Activated T-cell treated with anti-CD3 and anti-CD28 coated beads for 24 hours (primary cell): ENCODE measurements at regions not wholly inside any gene's neighbourhood (a gene's known extent, or its start where the extent isn't known, plus 50 kb on each side); places are given as distances from the start of the nearest gene placed in this dataset.

ENCODE experiments used
- DNase-seq: peaks from one replicate; pipeline ENCODE4 v3.0.0-alpha.2; 2020; ENCODE audit warnings: low read depth

GRCh38 chr1:193494368-193494767, 308.0 kb upstream of the B3GALT2 start:
- DNase-seq: no peak

- no peak for DNase-seq
Observed at GRCh38 chr1:193489191-193489590, 302.8 kb upstream of the B3GALT2 start.

GRCh38 chr1:193487722-193488121, 301.3 kb upstream of the B3GALT2 start:
- no peak for DNase-seq

- no peak for DNase-seq
Observed at GRCh38 chr1:193486671-193487229, 300.3 kb upstream of the B3GALT2 start.

- DNase-seq: no peak
Observed at GRCh38 chr1:193480755-193481154, 294.3 kb upstream of the B3GALT2 start.

GRCh38 chr1:193479187-193479586, 292.8 kb upstream of the B3GALT2 start:
- peak; percentile 42 for DNase-seq

- DNase-seq: no peak
Observed at GRCh38 chr1:193476748-193477147, 290.3 kb upstream of the B3GALT2 start.

GRCh38 chr1:193473932-193474331, 287.5 kb upstream of the B3GALT2 start:
- DNase-seq: no peak

- DNase-seq: no peak
Observed at GRCh38 chr1:193472838-193473398, 286.5 kb upstream of the B3GALT2 start.

- no peak for DNase-seq
Observed at GRCh38 chr1:193472430-193472829, 286.0 kb upstream of the B3GALT2 start.

- no peak for DNase-seq
Observed at GRCh38 chr1:193471981-193472380, 285.6 kb upstream of the B3GALT2 start.

GRCh38 chr1:193463326-193463932, 277.0 kb upstream of the B3GALT2 start:
- DNase-seq: no peak

GRCh38 chr1:193462629-193463320, 276.4 kb upstream of the B3GALT2 start:
- no peak for DNase-seq

- no peak for DNase-seq
Observed at GRCh38 chr1:193458628-193459027, 272.2 kb upstream of the B3GALT2 start.

- DNase-seq: no peak
Observed at GRCh38 chr1:193457676-193458075, 271.3 kb upstream of the B3GALT2 start.

- no peak for DNase-seq
Observed at GRCh38 chr1:193456811-193457280, 270.4 kb upstream of the B3GALT2 start.

GRCh38 chr1:193451606-193452005, 265.2 kb upstream of the B3GALT2 start:
- no peak for DNase-seq

- DNase-seq: no peak
Observed at GRCh38 chr1:193451001-193451400, 264.6 kb upstream of the B3GALT2 start.

GRCh38 chr1:193448682-193449461, 262.5 kb upstream of the B3GALT2 start:
- no peak for DNase-seq

GRCh38 chr1:193443886-193444285, 257.5 kb upstream of the B3GALT2 start:
- DNase-seq: no peak

- no peak for DNase-seq
Observed at GRCh38 chr1:193438771-193439170, 252.4 kb upstream of the B3GALT2 start.

GRCh38 chr1:193438312-193438711, 251.9 kb upstream of the B3GALT2 start:
- DNase-seq: no peak
